Occipital lobe (tissue), 1 donor: ENCODE measurements at regions not wholly inside any gene's neighbourhood (a gene's known extent, or its start where the extent isn't known, plus 50 kb on each side); places are given as distances from the start of the nearest gene placed in this dataset.

Experiments used
- DNase-seq: peaks from one replicate; lab custom pipeline; 2025; lab: John Stamatoyannopoulos, UW

GRCh38 chr15:45943240-45943639 lies 308.4 kb downstream of the SQOR start:
- no peak for DNase-seq

GRCh38 chr15:45946111-45946510 lies 311.3 kb downstream of the SQOR start:
- no peak for DNase-seq

GRCh38 chr15:45948181-45948621 lies 313.4 kb downstream of the SQOR start:
- DNase-seq, result no peak

GRCh38 chr15:45958924-45959323 lies 324.1 kb downstream of the SQOR start:
- DNase-seq, result no peak

- DNase-seq, result no peak
Observed at GRCh38 chr15:45962733-45963132, 327.9 kb downstream of the SQOR start.

GRCh38 chr15:45970542-45970941 lies 335.7 kb downstream of the SQOR start:
- DNase-seq, result no peak

- no peak for DNase-seq
Observed at GRCh38 chr15:45980366-45980765, 345.5 kb downstream of the SQOR start.

- no peak for DNase-seq
Observed at GRCh38 chr15:45981625-45982024, 346.8 kb downstream of the SQOR start.

- no peak for DNase-seq
Observed at GRCh38 chr15:45991863-45992262, 357.0 kb downstream of the SQOR start.

GRCh38 chr15:45993072-45993471 lies 358.2 kb downstream of the SQOR start:
- DNase-seq, result no peak

GRCh38 chr15:45993508-45993907 lies 358.7 kb downstream of the SQOR start:
- DNase-seq, result no peak

GRCh38 chr15:45995800-45996199 lies 361.0 kb downstream of the SQOR start:
- no peak for DNase-seq

GRCh38 chr15:46014532-46014931 lies 379.7 kb downstream of the SQOR start:
- DNase-seq, result no peak

GRCh38 chr15:46034755-46035154 lies 399.9 kb downstream of the SQOR start:
- no peak for DNase-seq

GRCh38 chr15:46039703-46040102 lies 404.9 kb downstream of the SQOR start:
- no peak for DNase-seq

GRCh38 chr15:46041905-46042304 lies 407.1 kb downstream of the SQOR start:
- no peak for DNase-seq

GRCh38 chr15:46059921-46060594 lies 425.2 kb downstream of the SQOR start:
- DNase-seq, result no peak

GRCh38 chr15:46061002-46061401 lies 426.2 kb downstream of the SQOR start:
- no peak for DNase-seq

- DNase-seq, result no peak
Observed at GRCh38 chr15:46077220-46077619, 442.4 kb downstream of the SQOR start.

- DNase-seq, result no peak
Observed at GRCh38 chr15:46079046-46079445, 444.2 kb downstream of the SQOR start.

- DNase-seq, result no peak
Observed at GRCh38 chr15:46080016-46080415, 445.2 kb downstream of the SQOR start.

GRCh38 chr15:46088486-46089445 lies 453.9 kb downstream of the SQOR start:
- no peak for DNase-seq

GRCh38 chr15:46089467-46089935 lies 454.7 kb downstream of the SQOR start:
- no peak for DNase-seq
